Adrenal gland (tissue), 5 donors: ENCODE measurements at regions not wholly inside any gene's neighbourhood (a gene's known extent, or its start where the extent isn't known, plus 50 kb on each side); places are given as distances from the start of the nearest gene placed in this dataset.

Experiments used
- POLR2A ChIP-seq, 2 donors: fragments of 450-650 bp; IDR thresholded peaks; one replicate each; pipeline ENCODE4 v1.6.1; 2017; ENCODE audit warnings: antibody characterized with exemption in 2 of 2, mild to moderate bottlenecking in 2 of 2, moderate library complexity in 1 of 2
- TF ChIP-seq, protein P1 (sequence below), 6 experiments: fragments of 450-650 bp in 4 of 6; fragments of 200-600 bp in 2 of 6; sonication (generic) in 1 of 6; IDR thresholded peaks; 1 replicate in 5 of 6; 2 replicates in 1 of 6; pipeline versions ENCODE4 v1.5.1 to v1.8.0; 2016 to 2021; ENCODE audit warnings: antibody characterized with exemption in 6 of 6, mild to moderate bottlenecking in 2 of 6, moderate library complexity in 1 of 6
- donor health status: DM: no; HTN: no; CAD: no.

GRCh38 chr1:96048572-96049212 lies 672.9 kb upstream of the PTBP2 start:
- no peak for TF ChIP-seq POLR2A (IDR thresholded peaks at IDR 0.05)
- TF ChIP-seq, protein P1, sequence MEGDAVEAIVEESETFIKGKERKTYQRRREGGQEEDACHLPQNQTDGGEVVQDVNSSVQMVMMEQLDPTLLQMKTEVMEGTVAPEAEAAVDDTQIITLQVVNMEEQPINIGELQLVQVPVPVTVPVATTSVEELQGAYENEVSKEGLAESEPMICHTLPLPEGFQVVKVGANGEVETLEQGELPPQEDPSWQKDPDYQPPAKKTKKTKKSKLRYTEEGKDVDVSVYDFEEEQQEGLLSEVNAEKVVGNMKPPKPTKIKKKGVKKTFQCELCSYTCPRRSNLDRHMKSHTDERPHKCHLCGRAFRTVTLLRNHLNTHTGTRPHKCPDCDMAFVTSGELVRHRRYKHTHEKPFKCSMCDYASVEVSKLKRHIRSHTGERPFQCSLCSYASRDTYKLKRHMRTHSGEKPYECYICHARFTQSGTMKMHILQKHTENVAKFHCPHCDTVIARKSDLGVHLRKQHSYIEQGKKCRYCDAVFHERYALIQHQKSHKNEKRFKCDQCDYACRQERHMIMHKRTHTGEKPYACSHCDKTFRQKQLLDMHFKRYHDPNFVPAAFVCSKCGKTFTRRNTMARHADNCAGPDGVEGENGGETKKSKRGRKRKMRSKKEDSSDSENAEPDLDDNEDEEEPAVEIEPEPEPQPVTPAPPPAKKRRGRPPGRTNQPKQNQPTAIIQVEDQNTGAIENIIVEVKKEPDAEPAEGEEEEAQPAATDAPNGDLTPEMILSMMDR (IDR thresholded peaks at IDR 0.05), result no peak
